ENCODE measurements at regions not wholly inside any gene's neighbourhood (a gene's known extent, or its start where the extent isn't known, plus 50 kb on each side); places are given as distances from the start of the nearest gene placed in this dataset.
A peak's percentile ranks its signal among the peaks of the same experiment; 100 is the strongest.

GRCh38 chr6:154920495-154921200 lies 74.5 kb upstream of the TIAM2 start:
- no peak for DNase-seq (ENCODE audit: extremely low read depth, low read depth)
- TF ChIP-seq CTCF (IDR thresholded peaks at IDR 0.05; ENCODE audit: low read depth, low read length), result no peak

GRCh38 chr6:154921482-154921881 lies 73.6 kb upstream of the TIAM2 start:
- DNase-seq (ENCODE audit: extremely low read depth, low read depth), result no peak
- TF ChIP-seq CTCF (IDR thresholded peaks at IDR 0.05; ENCODE audit: low read depth, low read length), result no peak

GRCh38 chr6:154923199-154923869 lies 71.8 kb upstream of the TIAM2 start:
- DNase-seq (ENCODE audit: extremely low read depth, low read depth), result no peak
- TF ChIP-seq CTCF (IDR thresholded peaks at IDR 0.05; ENCODE audit: low read depth, low read length), result no peak

- DNase-seq (ENCODE audit: extremely low read depth, low read depth), result no peak
- TF ChIP-seq CTCF (IDR thresholded peaks at IDR 0.05; ENCODE audit: low read depth, low read length), result no peak
Observed at GRCh38 chr6:154925130-154925529, 70.0 kb upstream of the TIAM2 start.

GRCh38 chr6:154926366-154926765 lies 68.7 kb upstream of the TIAM2 start:
- DNase-seq (ENCODE audit: extremely low read depth, low read depth), result no peak
- no peak for TF ChIP-seq CTCF (IDR thresholded peaks at IDR 0.05; ENCODE audit: low read depth, low read length)

GRCh38 chr6:154928325-154928922 lies 66.7 kb upstream of the TIAM2 start:
- peak; percentile 73 for TF ChIP-seq CTCF (IDR thresholded peaks at IDR 0.05; ENCODE audit: low read depth, low read length)
- DNase-seq (ENCODE audit: extremely low read depth, low read depth), result peak; percentile 40

- no peak for DNase-seq (ENCODE audit: extremely low read depth, low read depth)
- TF ChIP-seq CTCF (IDR thresholded peaks at IDR 0.05; ENCODE audit: low read depth, low read length), result no peak
Observed at GRCh38 chr6:154930451-154930851, 64.7 kb upstream of the TIAM2 start.

Data from AG09319 (cell line).